Mucosa of gallbladder (tissue), 1 donor: ENCODE measurements at regions not wholly inside any gene's neighbourhood (a gene's known extent, or its start where the extent isn't known, plus 50 kb on each side); places are given as distances from the start of the nearest gene placed in this dataset.

ENCODE experiments used
- DNase-seq: peaks from one replicate; pipeline ENCODE4 v3.0.0-alpha.2; 2020; ENCODE audit warnings: low spot score
- donor health status: DM: no; HTN: no; CAD: no.

DNA sequence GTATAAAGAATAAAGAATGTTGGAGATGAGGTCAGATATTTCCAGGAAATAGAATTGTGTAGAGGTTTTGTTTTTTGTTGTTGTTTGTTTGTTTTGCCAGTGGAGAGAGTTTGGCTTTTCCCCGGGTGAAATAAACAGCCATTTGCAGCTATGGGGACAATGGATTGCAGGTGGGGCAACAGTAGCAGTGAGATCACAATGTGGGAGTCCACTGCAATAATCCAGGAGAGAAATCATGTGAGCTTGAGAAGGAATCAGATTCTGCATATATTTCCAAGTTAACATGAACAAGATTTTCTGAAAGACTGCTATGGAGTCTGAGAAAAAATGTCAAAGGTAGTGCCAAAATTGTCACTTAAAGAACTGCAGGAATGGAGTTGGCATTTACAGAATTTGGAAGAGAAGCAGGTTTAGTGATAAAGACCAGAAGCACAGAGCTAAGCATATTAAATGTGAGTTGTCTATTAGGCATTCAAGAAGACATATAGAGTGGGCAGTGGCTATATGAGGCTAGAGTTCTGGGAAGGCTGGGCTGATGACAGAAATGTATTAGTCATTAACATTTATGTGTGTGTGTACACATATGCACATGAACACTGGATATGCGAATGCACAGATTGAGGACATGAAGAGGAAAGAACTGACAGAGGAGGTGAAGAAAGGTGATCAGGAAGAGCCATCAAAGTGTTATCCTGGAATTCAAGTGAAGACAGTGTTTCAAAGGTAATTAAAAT, 729.6 kb upstream of the PTBP2 start:
- no peak for DNase-seq

DNA sequence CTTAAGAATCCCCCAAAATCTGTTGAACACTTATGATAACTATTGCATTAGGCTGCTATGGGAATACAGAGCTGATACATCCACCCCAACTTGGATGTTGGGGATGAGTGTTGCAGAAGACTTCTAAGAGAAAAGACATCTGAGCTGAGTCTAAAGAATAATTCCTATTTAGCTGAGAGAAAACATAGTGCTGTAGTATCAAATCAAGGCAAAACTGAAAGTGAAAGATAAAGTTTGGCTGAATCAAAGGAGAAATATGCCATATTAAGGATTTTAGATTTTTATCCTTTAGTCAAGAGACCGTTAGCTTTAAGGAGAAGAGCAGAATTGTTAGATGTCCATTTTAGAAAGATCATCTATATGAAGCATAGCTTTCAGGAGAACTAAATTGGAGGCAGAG, 726.9 kb upstream of the PTBP2 start:
- DNase-seq = no peak

DNA sequence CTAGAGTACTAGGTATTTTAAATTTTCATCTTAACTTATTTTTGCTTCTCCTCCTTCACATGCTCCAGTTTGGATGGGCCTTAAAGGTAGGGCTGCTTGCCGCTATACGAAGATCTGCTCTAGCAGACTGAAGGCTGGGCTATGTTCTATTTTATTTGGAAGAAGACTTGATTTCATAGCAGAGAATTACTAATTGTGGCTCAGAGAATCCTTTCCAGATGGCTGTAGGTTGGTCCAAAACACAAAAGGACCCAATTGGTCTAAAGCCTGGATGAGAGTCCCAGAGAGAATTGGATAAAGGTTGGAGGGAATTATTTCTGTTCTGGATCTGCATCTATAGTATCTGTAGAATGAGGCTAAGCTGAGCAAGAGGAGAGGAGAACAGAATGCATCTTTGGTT, 719.4 kb upstream of the PTBP2 start:
- DNase-seq = no peak

DNA sequence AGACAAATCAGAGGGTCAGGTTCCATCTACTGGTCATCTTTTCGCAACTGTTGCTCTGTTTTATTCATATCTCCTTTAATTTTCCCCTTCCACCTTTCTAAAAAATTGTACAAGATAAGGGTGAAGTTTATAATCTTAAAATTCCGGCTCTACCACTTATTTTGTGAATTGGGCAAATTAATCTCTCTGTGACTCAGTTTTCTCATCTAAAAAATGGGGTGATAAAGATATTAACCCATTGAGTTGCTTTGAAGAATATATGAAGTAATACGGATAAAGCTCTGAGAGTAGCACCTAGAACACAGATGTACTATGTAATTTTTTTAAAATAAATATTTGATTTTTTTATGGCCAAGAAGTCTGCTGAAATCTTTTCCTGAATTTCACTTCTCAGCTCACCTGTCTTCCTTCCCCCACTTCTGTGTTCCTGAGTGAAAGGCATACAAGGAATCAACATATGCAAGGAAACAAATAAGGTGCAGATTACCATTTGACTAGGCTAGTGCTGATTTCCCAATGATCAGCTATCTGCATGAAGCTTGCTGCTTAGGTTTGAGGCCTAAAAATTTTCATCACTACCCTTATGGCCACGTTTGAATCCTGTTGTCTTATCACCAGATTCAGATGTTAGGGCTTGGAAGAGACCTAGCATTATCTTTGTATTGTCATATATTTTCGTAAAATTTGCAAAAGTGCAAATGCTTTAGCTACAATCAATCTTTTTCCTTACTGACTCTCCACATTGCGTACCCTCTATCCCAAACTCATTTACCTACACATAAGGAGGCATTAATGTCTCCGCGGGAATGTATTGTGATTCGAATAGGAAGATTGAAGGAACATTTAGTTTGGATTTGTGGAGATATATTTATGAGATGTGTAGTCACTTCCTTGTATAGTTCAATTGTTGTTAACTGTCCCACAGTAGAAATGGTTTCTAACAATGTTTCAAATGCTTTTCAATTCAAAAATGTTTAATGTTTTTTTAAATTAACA, 718.3 kb upstream of the PTBP2 start:
- DNase-seq = no peak

DNA sequence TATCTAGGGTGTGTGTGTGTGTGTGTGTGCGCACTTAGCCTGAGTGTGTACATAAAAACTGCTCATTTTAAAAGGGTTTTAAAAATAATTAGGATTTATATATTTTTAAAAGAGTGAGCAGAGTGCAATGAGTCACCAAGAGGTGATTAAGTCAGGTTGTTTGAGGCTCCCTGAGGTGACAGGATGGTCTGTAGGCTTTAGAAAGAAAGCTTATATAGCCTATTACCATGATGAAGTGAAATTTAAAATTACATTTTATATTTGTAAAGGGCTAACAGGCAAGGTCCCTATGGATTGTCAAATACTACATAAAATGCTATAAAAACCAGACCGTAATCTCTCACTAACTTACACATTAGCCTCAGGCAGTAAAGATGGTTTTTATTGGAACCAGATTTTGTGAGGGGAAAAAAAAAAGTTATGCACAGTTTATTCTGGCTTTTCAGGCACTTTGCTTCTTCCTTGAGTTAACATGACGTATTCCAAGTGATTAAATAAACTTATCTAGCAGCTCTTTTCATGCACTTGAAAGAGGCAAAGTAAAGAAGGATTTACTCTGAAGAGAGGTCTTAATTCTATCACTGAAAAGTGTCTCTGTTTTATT, 711.7 kb upstream of the PTBP2 start:
- no peak for DNase-seq

DNA sequence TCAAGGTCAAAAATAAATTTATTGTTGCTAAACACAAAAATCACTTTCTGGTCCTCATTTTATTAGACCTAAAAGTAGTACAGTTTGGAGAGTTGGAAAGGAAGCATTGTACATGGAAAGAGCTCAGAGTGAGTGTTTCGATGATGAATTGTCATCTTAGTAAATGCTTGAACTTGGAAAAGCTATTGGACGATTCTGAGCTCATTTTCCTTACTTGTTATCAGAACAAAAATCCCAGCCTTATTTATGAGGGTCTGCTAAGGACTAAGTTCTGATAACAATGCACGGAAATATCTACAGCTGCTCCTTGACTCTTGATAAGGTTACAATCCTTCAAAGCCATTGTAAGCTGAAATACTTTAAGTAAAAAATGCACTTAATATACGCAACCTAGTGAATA, 710.0 kb upstream of the PTBP2 start:
- no peak for DNase-seq

DNA sequence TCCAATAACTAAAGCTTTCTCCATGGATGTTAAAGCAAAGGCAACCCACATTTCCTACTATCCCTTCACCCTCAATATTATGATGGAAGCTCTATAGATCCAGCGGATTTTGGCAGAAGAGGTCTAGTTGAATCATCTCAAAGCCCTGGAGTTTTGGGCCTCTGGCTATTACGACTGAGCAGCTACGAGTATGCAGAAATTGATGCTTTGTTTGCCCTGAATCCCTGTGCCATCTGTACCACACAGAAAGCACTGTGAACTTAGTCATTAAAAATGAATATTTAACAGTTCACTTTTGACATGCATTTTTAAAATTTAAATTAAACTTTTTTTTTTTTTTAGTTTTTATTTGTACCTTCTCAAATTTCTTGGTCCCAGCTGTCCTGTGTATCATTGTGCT, 705.4 kb upstream of the PTBP2 start:
- DNase-seq = no peak

DNA sequence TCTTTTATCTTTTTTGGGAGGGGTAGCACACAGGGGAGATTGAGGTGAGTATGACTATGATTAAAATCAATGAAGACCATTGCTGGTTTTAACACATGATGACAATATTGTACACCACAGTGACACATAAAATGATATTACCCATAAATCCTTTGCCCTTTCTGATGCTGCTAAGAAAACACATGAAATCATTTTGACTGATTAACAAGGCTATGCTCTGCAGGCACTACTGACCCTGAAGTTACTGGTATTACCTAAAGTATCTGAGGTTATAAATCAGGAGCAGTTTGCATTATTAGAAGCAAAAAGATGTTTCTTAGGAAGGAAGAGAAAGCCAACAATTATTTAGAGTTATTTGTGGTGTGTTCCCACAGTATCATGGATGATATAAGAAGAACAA, 701.2 kb upstream of the PTBP2 start:
- no peak for DNase-seq

DNA sequence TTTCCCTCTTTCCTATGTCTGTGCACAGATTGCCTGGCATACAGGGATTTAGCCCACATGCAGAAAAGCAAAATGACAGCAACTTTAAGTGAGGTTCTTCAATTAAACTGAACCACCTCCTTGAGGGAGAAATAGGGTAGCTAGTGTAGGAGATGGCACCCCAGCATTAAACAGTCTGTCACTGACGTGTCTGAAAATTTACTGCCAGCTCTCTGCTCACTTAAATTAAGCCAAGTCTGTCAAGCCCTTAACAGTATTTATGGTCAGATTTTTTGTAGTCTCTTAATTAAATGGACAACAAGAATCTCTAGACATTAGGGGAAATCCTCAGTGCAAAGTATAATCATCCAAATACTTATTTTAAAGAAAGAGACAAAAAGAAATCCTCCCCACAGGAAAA, 696.5 kb upstream of the PTBP2 start:
- no peak for DNase-seq

DNA sequence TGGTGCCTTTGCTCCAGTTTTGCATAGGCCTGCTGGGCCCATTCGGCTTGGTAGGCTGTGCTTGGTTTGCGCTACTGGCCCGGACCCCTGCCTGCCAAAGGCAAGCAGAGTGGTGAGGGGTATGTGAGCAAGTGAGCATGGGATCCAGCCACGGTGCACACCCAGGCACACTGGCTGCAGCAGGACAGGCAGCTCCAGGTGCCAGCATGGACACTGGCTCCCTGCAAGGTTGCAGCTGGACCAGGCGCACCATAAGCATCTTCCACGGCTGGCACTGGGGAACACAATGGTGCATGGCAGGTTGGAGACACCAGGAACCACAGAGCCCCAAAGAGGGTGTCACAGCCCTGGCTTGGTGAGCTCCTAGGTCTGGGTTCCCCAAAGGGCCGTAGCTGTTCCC, 693.5 kb upstream of the PTBP2 start:
- DNase-seq = no peak

DNA sequence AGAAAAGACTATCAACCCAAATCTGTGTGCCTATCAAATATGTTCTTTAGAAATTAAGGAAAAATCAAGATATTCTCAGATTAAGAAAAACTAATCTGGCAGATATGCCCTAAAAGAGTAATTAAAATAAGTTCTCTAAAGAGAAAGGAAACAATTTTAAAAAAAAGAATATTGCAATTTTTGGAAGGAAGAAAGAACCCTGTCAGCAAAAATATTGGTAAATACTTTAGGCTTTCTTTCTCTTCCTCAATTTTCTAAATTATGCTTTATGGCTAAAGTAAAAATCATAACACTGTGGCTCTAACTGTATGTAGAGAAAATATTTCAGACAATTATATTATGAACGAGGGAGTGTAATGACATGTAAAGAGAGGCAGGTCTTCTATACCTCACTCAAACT, 691.3 kb upstream of the PTBP2 start:
- DNase-seq = no peak

DNA sequence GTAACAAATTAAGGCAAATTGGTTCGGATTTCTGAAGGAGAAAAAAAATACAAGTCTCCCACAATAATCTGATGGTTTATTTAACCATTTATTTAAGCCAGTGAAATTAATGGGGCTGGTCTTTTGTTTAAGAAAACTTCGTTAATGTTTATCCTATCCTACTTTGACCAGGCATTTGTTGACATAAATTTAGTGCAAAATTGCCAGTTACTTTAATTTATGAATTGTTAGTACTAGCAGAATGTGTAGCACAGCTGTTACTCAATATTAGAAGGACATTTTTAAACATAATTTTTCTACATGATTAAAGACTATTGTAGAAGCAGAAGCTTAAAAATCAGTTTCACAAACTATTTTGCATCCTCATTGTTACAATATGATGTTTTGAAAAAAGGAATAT, 687.6 kb upstream of the PTBP2 start:
- DNase-seq = no peak

DNA sequence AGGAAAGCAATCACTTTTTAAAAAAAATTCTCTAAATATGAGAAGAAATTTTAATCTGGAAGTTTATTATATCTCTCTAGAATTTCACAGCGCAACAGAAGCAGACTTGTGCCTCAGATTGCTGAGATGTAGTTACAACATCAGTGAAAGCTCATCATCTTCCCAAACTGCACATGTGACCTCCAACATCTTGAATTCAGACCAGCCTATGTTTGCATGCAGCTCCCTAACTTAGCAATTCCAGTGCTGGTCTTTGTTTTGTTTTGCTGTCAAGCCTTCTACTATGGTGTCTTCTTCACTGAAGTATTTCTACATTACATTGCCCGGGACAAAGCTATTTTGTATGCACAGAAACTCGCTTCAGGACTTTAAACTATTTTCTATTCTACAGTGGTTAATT, 684.8 kb upstream of the PTBP2 start:
- no peak for DNase-seq

DNA sequence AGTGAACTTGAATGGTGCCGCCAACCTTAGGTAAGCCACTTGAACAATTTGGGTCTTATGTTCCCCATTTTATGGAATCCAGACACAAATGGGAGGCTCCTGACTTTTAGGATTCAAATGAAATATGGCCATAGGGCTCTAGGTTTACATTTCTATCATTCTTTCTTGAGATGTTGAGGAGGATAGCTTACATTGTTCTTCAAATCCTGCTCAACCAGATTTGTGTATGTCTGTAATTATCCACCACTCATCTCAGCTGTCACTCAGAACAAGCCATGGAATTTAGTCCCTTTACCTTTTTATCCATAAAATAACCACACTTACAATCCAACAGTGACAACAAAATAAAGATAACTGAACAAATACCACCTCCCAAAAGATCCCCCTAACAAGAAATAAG, 682.9 kb upstream of the PTBP2 start:
- no peak for DNase-seq

DNA sequence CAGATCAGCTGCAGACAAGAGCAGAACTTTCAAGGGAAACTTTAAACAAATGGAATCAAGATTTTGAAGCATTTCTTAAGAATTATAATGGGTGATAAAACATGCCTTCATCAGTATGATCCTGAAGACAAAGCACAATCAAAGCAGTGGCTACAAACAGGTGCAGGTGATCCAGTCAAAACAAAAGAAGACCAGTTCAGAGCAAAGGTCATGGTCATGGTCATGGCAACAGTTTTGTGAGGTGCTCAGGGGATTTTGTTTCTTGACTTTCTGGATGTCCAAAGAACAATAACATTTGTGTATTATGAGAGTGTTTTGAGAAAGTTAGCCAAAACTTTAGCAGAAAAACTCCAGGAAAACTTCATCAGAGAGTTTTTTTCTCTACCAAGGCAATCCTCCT, 681.7 kb upstream of the PTBP2 start:
- no peak for DNase-seq

DNA sequence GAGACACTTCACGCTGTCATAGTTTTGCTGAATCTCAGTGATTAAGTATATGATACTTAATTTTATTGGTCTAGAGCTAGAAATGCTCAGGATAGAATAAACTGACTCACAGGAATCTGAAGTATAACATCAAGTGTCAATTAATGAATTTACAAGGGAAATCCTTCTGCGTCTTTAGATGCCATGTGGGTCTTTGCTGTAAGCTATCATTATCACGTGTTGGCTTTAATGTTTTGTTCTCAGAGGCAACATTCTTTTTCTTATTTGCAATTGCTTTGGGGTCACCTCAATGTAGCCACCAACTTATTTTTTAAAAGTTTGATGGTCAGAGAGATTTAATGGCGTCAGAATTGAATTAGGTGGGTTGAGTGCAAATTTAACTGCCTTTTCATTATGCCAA, 680.1 kb upstream of the PTBP2 start:
- no peak for DNase-seq

DNA sequence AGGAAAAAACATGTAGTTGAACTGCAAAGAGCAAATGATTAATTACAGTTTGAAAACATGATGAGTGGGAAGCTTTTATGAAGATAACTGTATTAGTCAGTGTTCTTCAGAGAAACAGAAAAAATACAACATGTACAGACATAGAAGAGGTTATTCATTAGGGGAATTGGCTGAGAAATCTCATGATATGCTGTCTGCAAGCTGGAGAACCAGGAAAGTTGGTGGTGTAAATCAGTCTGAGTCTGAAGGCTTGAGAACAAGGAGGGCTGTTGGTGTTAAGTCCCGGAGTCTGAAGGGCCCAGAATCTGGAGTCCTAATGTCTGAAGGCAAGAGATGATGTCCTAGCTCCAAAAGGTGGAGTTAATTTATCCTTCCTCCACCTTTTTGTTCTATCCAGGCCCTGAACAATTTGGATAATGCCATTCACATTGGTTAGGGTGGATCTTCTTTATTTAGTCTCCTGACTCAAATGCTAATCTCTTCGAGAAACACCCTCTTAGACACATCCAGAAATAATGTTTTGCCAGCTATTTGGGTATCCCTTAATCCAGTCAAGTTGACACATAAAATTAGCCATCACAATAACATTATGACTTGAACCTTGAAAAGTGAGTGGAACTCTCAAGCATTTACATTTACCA, 672.9 kb upstream of the PTBP2 start:
- no peak for DNase-seq

DNA sequence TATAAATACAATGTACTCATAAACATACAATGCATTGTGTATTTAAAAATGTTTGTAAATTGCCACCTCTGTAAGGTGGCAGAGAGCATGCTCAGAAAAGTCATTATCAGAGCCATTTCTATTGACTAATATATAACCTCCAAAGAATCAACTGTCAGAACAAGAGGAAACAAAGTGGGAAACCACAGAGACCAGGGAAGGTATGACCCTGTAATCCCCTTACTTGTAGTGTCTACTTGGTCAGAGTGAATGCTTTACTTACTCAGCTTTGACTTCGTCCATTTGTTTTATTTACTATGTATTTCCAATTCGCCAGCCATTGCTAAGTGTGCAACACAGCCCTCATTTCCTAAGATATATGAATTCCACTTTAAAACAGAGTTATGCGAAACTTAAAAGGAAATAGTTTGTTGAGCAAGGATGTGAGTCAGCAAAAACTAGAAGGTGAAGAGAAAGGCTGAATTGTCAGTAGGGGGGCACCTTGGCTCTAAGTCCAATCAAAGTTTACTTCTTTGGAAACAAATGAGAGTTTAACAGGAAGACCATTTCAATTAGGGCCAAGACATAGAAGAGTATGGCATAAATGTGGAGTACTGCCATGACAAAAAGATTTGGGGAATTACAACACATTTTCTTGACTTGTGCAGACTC, 671.7 kb upstream of the PTBP2 start:
- DNase-seq = no peak

DNA sequence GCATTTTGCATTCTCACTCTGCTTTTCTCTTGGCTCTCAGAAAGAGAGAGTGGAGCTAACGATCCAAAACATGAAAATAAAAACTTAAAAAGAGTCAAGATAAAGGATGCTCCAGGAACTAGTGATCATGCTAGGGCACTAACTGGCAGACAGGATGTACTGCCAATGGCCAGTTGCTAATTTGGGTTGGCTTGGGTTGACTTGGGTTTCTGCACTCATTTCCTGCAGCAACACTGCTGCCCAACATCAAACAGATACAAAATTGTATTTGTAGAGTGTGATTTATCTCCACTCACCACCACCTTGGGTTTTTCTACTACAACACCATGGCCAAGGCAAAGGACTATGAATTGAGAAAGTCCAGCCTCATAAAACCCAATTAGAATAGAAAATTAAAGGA, 662.3 kb upstream of the PTBP2 start:
- no peak for DNase-seq

DNA sequence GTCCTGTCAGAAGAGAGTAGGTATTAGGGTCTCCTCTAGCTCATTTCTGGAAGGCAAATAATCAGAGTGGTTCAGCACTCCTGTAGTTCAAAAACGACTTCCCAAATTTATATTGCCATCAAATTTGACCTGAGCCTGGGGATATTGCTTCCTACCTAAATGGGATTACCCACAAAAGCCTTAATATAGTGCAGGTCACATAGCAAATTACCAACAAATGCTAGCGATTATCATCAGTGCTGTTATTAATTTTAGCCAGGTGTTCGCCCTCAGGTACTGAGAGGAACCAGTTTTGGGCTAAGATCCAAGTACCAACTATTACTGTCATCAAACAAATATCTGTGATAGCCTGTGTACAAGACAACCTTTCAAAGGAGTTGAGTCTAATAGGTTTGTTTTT, 661.8 kb upstream of the PTBP2 start:
- DNase-seq = no peak

DNA sequence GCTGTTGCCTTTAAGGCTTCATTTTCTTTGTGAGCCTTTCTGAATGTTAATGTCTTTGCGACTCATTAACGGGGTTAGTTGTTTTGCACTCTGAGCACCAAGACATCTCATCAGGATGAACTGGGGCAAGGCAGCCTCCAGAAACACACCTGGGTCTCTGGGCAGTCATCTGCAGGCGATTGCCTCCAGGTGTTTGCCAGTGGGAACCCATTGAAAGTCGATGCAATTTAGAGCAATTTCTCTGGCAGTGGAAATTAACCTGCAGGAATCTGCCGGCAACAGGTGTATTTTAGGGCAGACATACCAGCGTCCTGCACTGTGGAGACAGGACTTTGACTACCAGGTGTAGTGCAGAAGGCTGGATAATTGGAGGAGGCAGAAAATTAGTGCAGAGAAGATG, 661.0 kb upstream of the PTBP2 start:
- no peak for DNase-seq

DNA sequence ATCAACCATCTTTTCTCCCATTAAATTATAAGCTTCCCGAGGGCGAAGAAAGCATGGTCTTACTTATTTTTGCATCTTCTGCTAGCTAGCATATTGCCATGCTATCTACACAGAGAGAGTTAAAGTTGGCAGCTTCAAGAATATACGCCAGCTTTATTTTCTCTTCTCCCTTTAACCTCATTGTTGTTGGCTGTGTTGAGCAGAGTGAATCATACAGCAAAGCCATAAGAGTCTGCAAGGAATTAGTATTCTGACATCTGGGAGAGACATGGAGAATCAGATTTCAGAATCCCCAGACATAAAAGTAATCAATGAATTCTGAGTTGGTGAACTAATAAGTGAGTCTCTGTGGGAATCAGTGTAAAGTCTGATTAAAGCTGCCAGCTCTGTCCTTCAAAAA, 649.6 kb upstream of the PTBP2 start:
- DNase-seq = no peak
